H9 (cell line): ENCODE measurements at regions not wholly inside any gene's neighbourhood (a gene's known extent, or its start where the extent isn't known, plus 50 kb on each side); places are given as distances from the start of the nearest gene placed in this dataset.

Experiments used
- DNase-seq: peaks from one replicate; pipeline ENCODE4 v3.0.0-alpha.2; 2017
- H2AFZ ChIP-seq: one replicate; pipeline ENCODE4 v1.6.1; 2013; ENCODE audit warnings: mild to moderate bottlenecking, low read length, control low read depth, moderate library complexity
- H2AK5ac ChIP-seq: 2 replicates; pipeline ENCODE4 v1.6.1; 2013; ENCODE audit warnings: low read length, control low read depth, mixed read lengths; ENCODE audit not compliant: insufficient read length
- H2BK120ac ChIP-seq: one replicate; pipeline ENCODE4 v1.6.1; 2013; ENCODE audit warnings: low read depth, mild to moderate bottlenecking, low read length, control low read depth, inconsistent platforms; ENCODE audit not compliant: poor library complexity, severe bottlenecking
- H2BK12ac ChIP-seq: 2 replicates; pipeline ENCODE4 v1.6.1; 2013; ENCODE audit warnings: low read length, control low read depth, mixed read lengths, low read depth; ENCODE audit not compliant: insufficient read length
- H2BK15ac ChIP-seq: 2 replicates; pipeline ENCODE4 v1.6.1; 2013; ENCODE audit warnings: low read depth, low read length, control low read depth
- H2BK20ac ChIP-seq: one replicate; pipeline ENCODE4 v1.6.1; 2013; ENCODE audit warnings: low read depth, mild to moderate bottlenecking, low read length, control low read depth, inconsistent platforms; ENCODE audit not compliant: poor library complexity, severe bottlenecking
- H2BK5ac ChIP-seq: 2 replicates; pipeline ENCODE4 v1.6.1; 2013; ENCODE audit warnings: low read length, control low read depth, mixed read lengths; ENCODE audit not compliant: insufficient read length
- H3K14ac ChIP-seq: 2 replicates; pipeline ENCODE4 v1.6.1; 2013; ENCODE audit warnings: low read length, control low read depth; ENCODE audit not compliant: insufficient read depth
- H3K18ac ChIP-seq: 2 replicates; pipeline ENCODE4 v1.6.1; 2013; ENCODE audit warnings: low read depth, mild to moderate bottlenecking, mixed read lengths, low read length, control low read depth; ENCODE audit not compliant: insufficient read length
- H3K23ac ChIP-seq: 2 replicates; pipeline ENCODE4 v1.6.1; 2013; ENCODE audit warnings: low read length, control low read depth, mixed read lengths, low read depth; ENCODE audit not compliant: insufficient read length
- H3K23me2 ChIP-seq: 2 replicates; pipeline ENCODE4 v1.6.1; 2013; ENCODE audit warnings: low read depth, mild to moderate bottlenecking, mixed read lengths, low read length, control low read depth; ENCODE audit not compliant: insufficient read length, poor library complexity, severe bottlenecking
- H3K27ac ChIP-seq: 2 replicates; pipeline ENCODE4 v1.5.1; 2013; ENCODE audit warnings: low read length, control low read depth, mixed read lengths, low read depth; ENCODE audit not compliant: insufficient read length
- H3K27me3 ChIP-seq: 2 replicates; pipeline ENCODE4 v1.6.1; 2013; ENCODE audit warnings: low read length, control low read depth, inconsistent platforms; ENCODE audit not compliant: insufficient read depth
- H3K4ac ChIP-seq: 2 replicates; pipeline ENCODE4 v1.6.1; 2013; ENCODE audit warnings: low read depth, mild to moderate bottlenecking, control low read depth, inconsistent platforms, low read length, moderate library complexity
- H3K4me1 ChIP-seq: 2 replicates; pipeline ENCODE4 v1.6.1; 2013; ENCODE audit warnings: low read length, control low read depth, inconsistent platforms; ENCODE audit not compliant: insufficient read depth
- H3K4me2 ChIP-seq: 2 replicates; pipeline ENCODE4 v1.6.1; 2013; ENCODE audit warnings: low read length, control low read depth, mixed read lengths; ENCODE audit not compliant: insufficient read length, insufficient read depth
- H3K56ac ChIP-seq: 2 replicates; pipeline ENCODE4 v1.6.1; 2013; ENCODE audit warnings: low read depth, mild to moderate bottlenecking, mixed read lengths, low read length, control low read depth; ENCODE audit not compliant: insufficient read length
- H3K79me1 ChIP-seq: 2 replicates; pipeline ENCODE4 v1.6.1; 2013; ENCODE audit warnings: low read depth, mild to moderate bottlenecking, moderate library complexity, low read length, control low read depth, inconsistent platforms; ENCODE audit not compliant: insufficient read depth, poor library complexity, severe bottlenecking
- H3K79me2 ChIP-seq: 2 replicates; pipeline ENCODE4 v1.6.1; 2013; ENCODE audit warnings: low read length, control low read depth, inconsistent platforms; ENCODE audit not compliant: insufficient read depth
- H3K9ac ChIP-seq: 2 replicates; pipeline ENCODE4 v1.6.1; 2013; ENCODE audit warnings: low read length, control low read depth, mixed read lengths; ENCODE audit not compliant: insufficient read length; ENCODE audit errors: extremely low read depth
- H3K9me3 ChIP-seq: one replicate; pipeline ENCODE4 v1.6.1; 2013; ENCODE audit warnings: low read depth, low read length, inconsistent platforms; ENCODE audit not compliant: control insufficient read depth
- H3T11ph ChIP-seq: one replicate; pipeline ENCODE4 v1.6.1; 2013; ENCODE audit warnings: mild to moderate bottlenecking, low read length, control low read depth, inconsistent platforms
- H4K20me1 ChIP-seq: one replicate; pipeline ENCODE4 v1.6.1; 2013; ENCODE audit not compliant: control insufficient read depth, insufficient read length, insufficient read depth
- H4K5ac ChIP-seq: 2 replicates; pipeline ENCODE4 v1.6.1; 2013; ENCODE audit warnings: low read depth, mild to moderate bottlenecking, mixed read lengths, low read length, control low read depth; ENCODE audit not compliant: insufficient read length
- H4K8ac ChIP-seq: replicated peaks from 2 replicates; pipeline ENCODE4 v1.6.1; 2013; ENCODE audit warnings: low read length, control low read depth, mixed read lengths, low read depth; ENCODE audit not compliant: insufficient read length
- H4K91ac ChIP-seq: 2 replicates; pipeline ENCODE4 v1.6.1; 2013; ENCODE audit warnings: low read depth, mild to moderate bottlenecking, moderate library complexity, mixed read lengths, low read length, control low read depth; ENCODE audit not compliant: insufficient read length
- H3K27ac Mint-ChIP-seq, 3 experiments: 2 replicates in 2 of 3; 3 replicates in 1 of 3; pipeline ENCODE4 v1.8.0; 2020 to 2021; ENCODE audit warnings: mixed read lengths in 3 of 3, mild to moderate bottlenecking in 1 of 3, moderate library complexity in 1 of 3
- H3K27me3 Mint-ChIP-seq: 2 replicates; pipeline ENCODE4 v1.8.0; 2021; ENCODE audit warnings: low read depth, mild to moderate bottlenecking, moderate library complexity, mixed read lengths
- H3K36me3 Mint-ChIP-seq, 3 experiments: 2 replicates in 2 of 3; 3 replicates in 1 of 3; pipeline ENCODE4 v1.8.0; 2020 to 2021; ENCODE audit warnings: low read depth in 3 of 3, mixed read lengths in 3 of 3; ENCODE audit not compliant: insufficient read depth in 1 of 3
- H3K4me1 Mint-ChIP-seq, 2 experiments: 2 replicates each; pipeline ENCODE4 v1.8.0; 2020; ENCODE audit warnings: mixed read lengths in 2 of 2
- H3K4me3 Mint-ChIP-seq, 2 experiments: 2 replicates in 1 of 2; 3 replicates in 1 of 2; pipeline ENCODE4 v1.8.0; 2020 to 2021; ENCODE audit warnings: mild to moderate bottlenecking in 2 of 2, mixed read lengths in 2 of 2, moderate library complexity in 1 of 2
- H3K9me3 Mint-ChIP-seq, 2 experiments: 2 replicates in 1 of 2; 3 replicates in 1 of 2; pipeline ENCODE4 v1.8.0; 2020; ENCODE audit warnings: mild to moderate bottlenecking in 2 of 2, mixed read lengths in 2 of 2, moderate library complexity in 1 of 2
- WGBS: extraction: QIAGEN DNeasy Blood & Tissue Kit; methylation state at CpG from one replicate; pipeline ENCODE4 v1.1.7; 2013; ENCODE audit warnings: missing lambda C conversion rate, low lambda C conversion rate, mixed read lengths; ENCODE audit not compliant: insufficient read length; ENCODE audit errors: extremely low coverage; 5-methylcytosine and 5-hydroxymethylcytosine counted together
- TF ChIP-seq, protein P1 (sequence below): fragments of 200-600 bp; sonication (generic); conservative IDR thresholded peaks from 3 replicates; pipeline ENCODE4 v1.8.0; 2021; ENCODE audit warnings: antibody characterized with exemption, mild to moderate bottlenecking

GRCh38 chr18:22604986-22605421 lies 187.3 kb upstream of the CTAGE1 start:
- no peaks in the 10 kb centered on the region for H3K27me3 ChIP-seq
- no peak overlapping the region for H3K4ac ChIP-seq
- H2BK5ac ChIP-seq = no peak overlapping the region
- H3K79me2 ChIP-seq = no peaks in the 10 kb centered on the region
- H3K18ac ChIP-seq = no peak overlapping the region
- H3K27ac ChIP-seq = no peak overlapping the region
- H4K91ac ChIP-seq = no peak overlapping the region
- H3K9ac ChIP-seq = no peak overlapping the region
- no peak overlapping the region for H2BK12ac ChIP-seq
- H3K56ac ChIP-seq = no peak overlapping the region
- no peaks in the 10 kb centered on the region for H3K9me3 ChIP-seq
- no peaks in the 10 kb centered on the region for H4K20me1 ChIP-seq
- H3T11ph ChIP-seq = no peak overlapping the region
- Mint-ChIP-seq H3K27me3 (no peaks in the 10 kb centered on the region; the same call in 1 of the 2 replicates), H3K27ac (no peak overlapping the region), H3K4me1 (peaks cover 9% of the 10 kb centered on the region in 2 experiments), H3K4me3 (no peak overlapping the region), H3K36me3 (no peaks in the 10 kb centered on the region), H3K9me3 (no peaks in the 10 kb centered on the region)
- H4K8ac ChIP-seq = no peak overlapping the region
- no peak overlapping the region for H3K14ac ChIP-seq
- H2BK120ac ChIP-seq = no peak overlapping the region
- H2AK5ac ChIP-seq = no peak overlapping the region
- H2BK20ac ChIP-seq = no peak overlapping the region
- no peaks in the 10 kb centered on the region for H3K4me1 ChIP-seq
- H3K79me1 ChIP-seq = no peaks in the 10 kb centered on the region
- H3K4me2 ChIP-seq = no peak overlapping the region
- H3K23me2 ChIP-seq = no peaks in the 10 kb centered on the region
- H2BK15ac ChIP-seq = no peak overlapping the region
- TF ChIP-seq, protein P1, sequence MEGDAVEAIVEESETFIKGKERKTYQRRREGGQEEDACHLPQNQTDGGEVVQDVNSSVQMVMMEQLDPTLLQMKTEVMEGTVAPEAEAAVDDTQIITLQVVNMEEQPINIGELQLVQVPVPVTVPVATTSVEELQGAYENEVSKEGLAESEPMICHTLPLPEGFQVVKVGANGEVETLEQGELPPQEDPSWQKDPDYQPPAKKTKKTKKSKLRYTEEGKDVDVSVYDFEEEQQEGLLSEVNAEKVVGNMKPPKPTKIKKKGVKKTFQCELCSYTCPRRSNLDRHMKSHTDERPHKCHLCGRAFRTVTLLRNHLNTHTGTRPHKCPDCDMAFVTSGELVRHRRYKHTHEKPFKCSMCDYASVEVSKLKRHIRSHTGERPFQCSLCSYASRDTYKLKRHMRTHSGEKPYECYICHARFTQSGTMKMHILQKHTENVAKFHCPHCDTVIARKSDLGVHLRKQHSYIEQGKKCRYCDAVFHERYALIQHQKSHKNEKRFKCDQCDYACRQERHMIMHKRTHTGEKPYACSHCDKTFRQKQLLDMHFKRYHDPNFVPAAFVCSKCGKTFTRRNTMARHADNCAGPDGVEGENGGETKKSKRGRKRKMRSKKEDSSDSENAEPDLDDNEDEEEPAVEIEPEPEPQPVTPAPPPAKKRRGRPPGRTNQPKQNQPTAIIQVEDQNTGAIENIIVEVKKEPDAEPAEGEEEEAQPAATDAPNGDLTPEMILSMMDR = no peak
- no peak overlapping the region for H4K5ac ChIP-seq
- H2AFZ ChIP-seq = no peak overlapping the region
- no CpG with 5 or more reads among the region's 3 CpGs for WGBS
- no peak for DNase-seq
- no peak overlapping the region for H3K23ac ChIP-seq
